ENCODE measurements at regions not wholly inside any gene's neighbourhood (a gene's known extent, or its start where the extent isn't known, plus 50 kb on each side); places are given as distances from the start of the nearest gene placed in this dataset.

- TF ChIP-seq CTCF (IDR thresholded peaks at IDR 0.05 in 4 of 5, conservative IDR thresholded peaks at IDR 0.05 in 1 of 5), result no peak
- no peak for TF ChIP-seq POLR2A (IDR thresholded peaks at IDR 0.05)
These were observed 101.5 kb downstream of the TENT5C start for GRCh38 chr1:117707371-117707770.

Measured in gastrocnemius medialis (tissue), 4 donors.